HG02763 (cell line): ENCODE measurements at regions not wholly inside any gene's neighbourhood (a gene's known extent, or its start where the extent isn't known, plus 50 kb on each side); places are given as distances from the start of the nearest gene placed in this dataset.
"Not testable (repeated sequence)": the region's sequence is repeated elsewhere in the genome, so short reads cannot be mapped to it uniquely, and the experiment has no call there.

Experiments
- ATAC-seq: cut with Tn5 transposase; IDR thresholded peaks from one replicate; pipeline ENCODE4 v1.9.1; 2021; ENCODE audit warnings: mild to moderate bottlenecking, moderate library complexity; ENCODE audit not compliant: unreplicated experiment

- ATAC-seq, result no peak
Observed at GRCh38 chr2:242063850-242064249, 194.3 kb downstream of the RTP5 start.

GRCh38 chr2:242064364-242065250, 195.1 kb downstream of the RTP5 start:
- no peak for ATAC-seq

- ATAC-seq, result no peak
Observed at GRCh38 chr2:242065426-242065825, 195.9 kb downstream of the RTP5 start.

GRCh38 chr2:242069018-242069417, 199.5 kb downstream of the RTP5 start:
- no peak for ATAC-seq

- not testable (repeated sequence) for ATAC-seq
Observed at GRCh38 chr2:242069938-242070395, 200.4 kb downstream of the RTP5 start.

GRCh38 chr2:242070726-242071125, 201.2 kb downstream of the RTP5 start:
- ATAC-seq, result not testable (repeated sequence)

- ATAC-seq, result not testable (repeated sequence)
Observed at GRCh38 chr2:242071377-242071776, 201.8 kb downstream of the RTP5 start.

GRCh38 chr2:242071936-242072335, 202.4 kb downstream of the RTP5 start:
- ATAC-seq, result not testable (repeated sequence)

GRCh38 chr2:242075168-242075567, 205.6 kb downstream of the RTP5 start:
- no peak for ATAC-seq

GRCh38 chr2:242075696-242076095, 206.2 kb downstream of the RTP5 start:
- no peak for ATAC-seq

- not testable (repeated sequence) for ATAC-seq
Observed at GRCh38 chr2:242076184-242076583, 206.7 kb downstream of the RTP5 start.

- not testable (repeated sequence) for ATAC-seq
Observed at GRCh38 chr2:242078426-242078825, 208.9 kb downstream of the RTP5 start.

- not testable (repeated sequence) for ATAC-seq
Observed at GRCh38 chr2:242079792-242080191, 210.3 kb downstream of the RTP5 start.

- ATAC-seq, result not testable (repeated sequence)
Observed at GRCh38 chr2:242080575-242081214, 211.2 kb downstream of the RTP5 start.

GRCh38 chr2:242084034-242084433, 214.5 kb downstream of the RTP5 start:
- not testable (repeated sequence) for ATAC-seq

GRCh38 chr2:242085024-242085674, 215.6 kb downstream of the RTP5 start:
- not testable (repeated sequence) for ATAC-seq

- no peak for ATAC-seq
Observed at GRCh38 chr2:242085941-242086621, 216.6 kb downstream of the RTP5 start.

- ATAC-seq, result peak; percentile 34
Observed at GRCh38 chr2:242088044-242088443, 218.5 kb downstream of the RTP5 start.

GRCh38 chr2:242088471-242089212, 219.1 kb downstream of the RTP5 start:
- peak; percentile 88 for ATAC-seq

GRCh38 chr2:242089213-242089549, 219.7 kb downstream of the RTP5 start:
- ATAC-seq, result not testable (repeated sequence)
